COR-L47 (cell line): ENCODE measurements at regions not wholly inside any gene's neighbourhood (a gene's known extent, or its start where the extent isn't known, plus 50 kb on each side); places are given as distances from the start of the nearest gene placed in this dataset.

ENCODE experiments used
- DNase-seq: peaks from one replicate; lab custom pipeline; 2025; lab: John Stamatoyannopoulos, UW

DNA sequence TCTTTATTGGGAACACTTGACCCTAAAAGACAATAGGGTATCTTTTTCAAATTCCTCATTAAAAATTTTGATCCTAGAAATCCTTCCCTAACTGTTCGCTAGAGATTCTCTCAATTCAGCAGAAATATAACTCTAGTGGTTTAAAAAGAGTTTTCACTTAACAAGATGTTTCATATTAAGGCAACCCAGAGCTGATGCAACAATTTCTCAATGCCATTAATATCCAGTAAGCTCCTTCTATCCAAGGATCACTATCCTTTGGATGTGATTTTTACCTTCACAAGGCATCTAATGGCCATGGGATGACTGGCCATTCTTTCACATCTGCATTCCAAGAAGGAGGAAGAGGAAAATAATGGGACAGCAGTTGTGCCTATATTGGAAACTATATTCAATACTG, 183.4 kb downstream of the ANKRD50 start:
- DNase-seq = no peak

DNA sequence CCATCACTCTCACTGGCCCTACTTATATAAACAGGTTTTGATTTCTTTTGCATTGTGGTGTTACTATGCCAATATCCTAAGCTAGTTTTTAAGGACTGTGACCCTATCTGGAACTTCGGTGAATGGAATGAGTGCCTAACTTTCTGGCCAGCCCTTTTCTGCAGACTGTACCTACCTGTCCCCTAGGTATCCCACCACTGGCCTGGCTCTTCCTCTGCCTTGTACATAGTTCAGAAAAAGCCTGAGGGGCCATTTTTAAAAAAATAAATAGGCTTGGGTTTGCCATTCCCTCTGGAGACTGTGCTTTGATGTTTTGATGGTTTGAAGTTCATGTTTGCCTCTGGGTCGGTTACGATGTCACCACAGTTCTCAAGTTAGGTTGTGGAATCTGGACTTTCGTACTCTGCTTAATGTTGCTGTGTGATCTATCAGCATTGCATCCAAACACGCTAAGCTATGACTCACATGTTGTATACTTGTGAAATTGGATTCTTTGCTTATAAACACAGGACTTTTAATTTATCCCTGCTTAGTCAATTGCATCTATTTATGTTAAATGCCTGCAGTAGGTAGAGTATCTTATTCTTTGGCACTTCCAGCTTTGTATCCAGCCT, 182.0 kb downstream of the ANKRD50 start:
- no peak for DNase-seq

DNA sequence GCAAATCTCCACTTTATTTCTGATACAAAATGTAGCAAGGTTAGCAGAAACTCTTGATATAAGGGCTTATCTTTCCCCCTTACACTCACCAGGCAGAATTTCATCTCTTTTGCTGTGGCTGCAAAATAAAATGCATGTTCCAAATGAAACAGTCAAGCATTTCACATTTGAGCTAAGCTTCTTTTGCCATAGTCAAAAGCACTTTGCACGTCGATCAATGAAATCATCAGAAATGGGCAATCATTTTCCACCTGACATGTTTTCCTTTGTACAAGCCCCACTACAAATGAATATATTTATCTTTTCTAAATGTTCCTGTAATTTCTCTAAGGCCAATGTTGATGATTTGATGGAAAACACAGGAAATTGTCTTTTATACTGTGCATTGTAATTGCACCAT, 178.4 kb downstream of the ANKRD50 start:
- no peak for DNase-seq

DNA sequence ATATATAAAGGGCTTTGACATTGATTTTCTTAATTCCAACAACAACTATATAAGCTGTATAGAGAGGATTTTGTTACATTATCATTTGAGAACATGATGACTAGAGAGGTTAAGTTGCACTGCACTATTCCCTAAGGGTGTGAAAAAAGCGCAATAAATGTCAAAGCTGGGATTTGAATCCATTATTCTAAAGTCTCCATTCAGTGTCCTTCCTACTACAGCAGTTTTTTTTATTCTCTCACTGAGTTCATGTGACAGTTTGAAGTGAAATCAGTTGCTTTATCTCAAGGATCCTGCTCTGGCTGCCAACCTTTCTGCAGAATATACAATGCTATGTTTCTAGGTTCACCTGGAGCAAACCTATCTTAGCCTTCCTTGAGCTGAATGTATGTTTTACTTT, 177.5 kb downstream of the ANKRD50 start:
- no peak for DNase-seq

DNA sequence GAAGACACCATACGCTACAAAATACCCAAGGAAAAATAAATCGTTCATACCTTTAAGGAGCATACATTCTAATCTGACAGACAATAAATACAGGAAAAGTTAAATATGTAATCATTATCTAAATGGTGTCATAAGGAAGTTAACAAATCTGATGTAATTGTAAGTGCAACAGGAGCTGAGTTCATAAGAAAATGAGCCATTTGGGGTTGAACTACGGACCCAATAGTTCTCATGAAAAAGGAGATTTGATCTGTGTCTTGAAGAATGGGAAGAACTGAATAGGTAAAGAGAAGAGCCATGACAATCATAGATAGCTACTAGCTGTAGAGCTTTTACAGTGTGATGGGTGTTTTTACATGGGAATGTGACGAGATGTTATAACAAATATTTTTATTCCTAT, 175.6 kb downstream of the ANKRD50 start:
- DNase-seq = no peak

DNA sequence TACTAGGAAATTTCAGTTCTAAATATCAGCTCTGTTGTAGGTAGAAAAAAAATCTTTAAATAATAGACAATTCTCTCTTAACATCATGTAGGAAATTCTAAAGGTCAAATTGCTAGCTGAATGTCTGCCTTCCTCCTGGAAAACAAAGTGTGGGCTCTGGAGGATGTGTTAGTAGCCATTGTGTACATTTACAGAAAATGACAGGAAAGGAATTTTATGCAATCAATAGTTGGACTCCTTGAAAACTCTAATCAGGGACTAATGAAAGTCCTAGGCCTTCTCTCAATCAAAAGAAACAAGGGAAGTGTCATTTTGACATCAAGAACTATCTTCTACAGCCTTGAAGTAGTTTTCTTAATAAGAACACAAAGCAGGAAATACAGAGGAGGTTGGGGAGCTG, 174.6 kb downstream of the ANKRD50 start:
- no peak for DNase-seq

DNA sequence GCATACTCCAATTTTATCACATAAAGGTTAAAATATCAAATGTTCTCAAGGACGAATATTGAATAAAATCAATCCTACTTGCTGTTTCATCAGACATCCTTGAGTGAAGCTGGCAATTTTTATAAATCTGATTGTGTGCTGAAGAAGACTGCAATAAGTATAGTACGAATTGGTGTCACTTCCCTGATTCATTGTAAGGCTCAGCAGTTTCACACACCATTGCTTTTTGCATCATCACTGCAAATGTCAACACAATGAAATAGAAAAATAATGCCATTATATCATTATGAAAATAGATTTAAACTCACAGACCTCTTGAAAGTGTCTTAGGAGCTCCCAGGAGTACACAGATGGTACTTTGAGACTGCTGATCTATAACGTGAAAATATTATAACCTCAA, 172.5 kb downstream of the ANKRD50 start:
- DNase-seq = no peak

DNA sequence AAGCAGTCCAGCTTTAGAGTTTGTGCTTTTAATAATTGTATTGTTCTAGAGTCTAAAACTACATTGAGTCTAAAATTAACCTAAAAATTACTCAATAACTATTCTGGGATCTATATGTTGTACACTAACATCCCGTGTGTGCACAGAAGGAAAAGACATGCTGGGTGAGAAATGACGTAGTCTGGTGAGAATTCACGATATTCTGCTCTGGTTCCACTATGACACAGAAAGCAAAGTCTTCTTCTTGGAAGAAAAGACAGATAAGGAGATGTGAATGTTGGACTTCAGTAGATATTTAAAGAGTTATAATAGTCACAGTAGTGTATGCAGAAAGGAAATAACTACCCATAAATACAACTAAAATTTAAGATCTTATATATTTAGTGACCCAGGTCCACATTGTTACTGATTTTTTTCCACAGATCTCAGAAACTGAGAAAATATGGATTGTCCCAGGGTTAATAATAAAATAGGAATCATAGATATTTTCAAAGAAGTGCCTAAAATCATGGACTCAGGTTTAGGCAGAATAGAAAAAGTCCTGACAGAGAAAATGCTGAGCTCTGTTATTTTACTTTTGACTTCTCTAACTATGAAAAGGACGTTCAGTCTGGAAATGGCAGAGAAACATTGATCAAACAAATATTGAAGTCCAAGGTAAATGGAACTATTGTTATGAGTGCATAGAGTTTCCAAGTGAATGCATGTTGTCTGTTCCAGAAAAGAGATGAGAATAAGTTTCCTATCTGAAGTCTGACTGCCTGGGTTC, 170.7 kb downstream of the ANKRD50 start:
- no peak for DNase-seq

DNA sequence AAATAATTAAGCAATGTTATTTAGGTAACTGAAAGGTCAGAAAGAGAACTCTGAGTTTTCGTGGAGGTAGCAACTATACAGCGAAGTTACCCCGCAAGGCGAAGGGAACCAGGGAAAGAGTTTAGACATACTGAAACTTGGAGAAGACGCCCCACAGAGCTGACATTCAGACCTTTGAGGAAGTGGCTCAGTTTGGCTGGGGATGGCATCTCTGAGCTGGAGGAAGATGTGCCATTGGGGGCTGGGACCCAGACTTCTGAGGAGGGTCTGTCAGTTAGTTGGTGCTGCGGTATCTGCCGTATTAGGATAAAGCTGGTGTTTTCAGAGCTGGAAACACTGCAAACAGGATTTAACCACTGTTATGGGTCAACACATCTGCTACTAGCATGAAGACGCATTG, 156.6 kb downstream of the ANKRD50 start:
- DNase-seq = no peak

DNA sequence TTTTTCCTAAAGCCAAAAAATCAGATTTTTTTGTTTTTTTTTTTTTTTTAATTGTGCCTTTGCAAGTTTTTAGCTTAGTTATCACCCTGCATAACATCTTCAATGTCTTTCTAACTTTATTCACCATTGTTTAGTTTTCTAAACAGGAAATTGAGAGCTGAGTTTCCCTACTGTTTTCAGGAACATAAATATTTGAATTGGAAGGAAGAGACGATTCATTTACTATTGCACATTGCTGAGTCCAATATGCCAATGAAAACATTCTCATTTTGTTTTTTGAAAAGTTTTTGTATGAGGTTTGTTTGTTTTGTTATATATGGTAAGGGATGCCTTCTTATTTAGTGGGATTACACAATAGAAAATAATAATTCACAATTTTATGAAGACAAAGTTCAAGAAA, 148.4 kb downstream of the ANKRD50 start:
- no peak for DNase-seq

DNA sequence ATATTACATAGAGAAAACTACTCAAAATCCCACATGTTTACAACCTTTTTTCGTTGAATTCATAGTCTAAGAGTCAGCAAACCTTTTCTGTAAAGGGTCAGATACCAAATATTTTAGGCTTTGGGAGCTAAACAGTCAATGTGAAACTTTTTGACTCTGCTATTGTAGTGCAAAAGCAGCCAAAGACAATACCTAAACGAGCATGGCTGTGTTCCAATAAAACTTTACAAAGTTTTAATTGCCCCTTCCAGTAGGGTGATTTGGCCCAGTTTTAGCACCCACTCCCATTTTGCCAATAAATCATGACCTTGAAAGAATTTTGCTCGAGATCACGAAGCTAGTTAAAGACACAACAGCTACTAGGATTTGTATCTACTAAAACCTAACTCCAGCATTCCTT, 147.2 kb downstream of the ANKRD50 start:
- DNase-seq = no peak

DNA sequence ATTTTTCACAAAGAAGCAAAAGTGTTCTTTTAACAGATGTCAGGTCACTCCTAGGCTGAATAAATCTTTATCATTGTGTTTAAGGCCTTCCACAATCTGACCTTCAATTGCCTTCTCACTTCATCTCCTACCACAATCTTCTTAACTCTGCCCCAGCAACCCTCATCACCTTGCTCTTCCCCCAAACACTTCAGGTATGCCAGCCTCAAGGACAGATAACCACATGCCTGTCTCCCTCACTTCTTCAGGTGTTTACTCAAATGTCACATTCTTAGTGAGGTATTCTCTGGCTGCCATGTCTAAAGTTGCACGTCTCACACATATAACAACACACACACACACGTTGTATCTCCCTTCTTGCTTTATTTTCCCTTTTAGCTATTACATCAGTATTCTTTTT, 146.5 kb downstream of the ANKRD50 start:
- DNase-seq = no peak

DNA sequence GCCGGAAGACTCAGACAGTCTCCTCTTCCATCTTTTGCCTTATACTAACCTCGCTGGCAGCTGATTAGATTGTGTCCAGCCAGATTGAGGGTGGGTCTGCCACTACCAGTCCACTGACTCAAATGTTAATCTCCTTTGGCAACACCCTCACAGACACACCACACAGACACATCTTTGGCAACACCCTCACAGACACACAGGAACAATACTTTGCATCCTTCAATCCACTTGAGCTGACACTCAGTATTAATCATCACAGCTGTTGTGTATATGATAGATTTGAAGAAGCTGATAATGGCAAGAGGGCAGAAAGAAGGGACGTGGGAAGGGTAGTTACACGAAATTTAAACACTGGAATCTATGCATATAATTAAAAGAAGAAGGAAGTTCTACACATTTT, 139.5 kb downstream of the ANKRD50 start:
- DNase-seq = no peak

DNA sequence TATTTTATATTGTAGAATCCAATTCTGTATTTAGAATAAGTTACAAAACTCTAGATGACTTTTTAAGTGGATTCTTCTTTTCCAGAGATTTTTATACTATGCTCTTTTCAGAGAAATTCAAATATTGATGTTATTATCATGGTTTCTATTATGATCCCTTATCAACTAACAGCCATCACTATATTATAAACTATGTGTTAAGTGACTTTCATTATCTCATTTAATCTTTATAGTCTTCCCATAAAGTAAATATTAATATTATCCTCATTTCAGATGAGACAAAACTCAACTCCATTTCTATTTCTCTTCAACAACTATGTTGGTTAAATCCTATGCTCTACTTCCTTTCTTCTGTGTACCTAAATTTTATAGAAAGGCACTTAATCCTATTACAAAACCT, 132.6 kb downstream of the ANKRD50 start:
- DNase-seq = no peak

DNA sequence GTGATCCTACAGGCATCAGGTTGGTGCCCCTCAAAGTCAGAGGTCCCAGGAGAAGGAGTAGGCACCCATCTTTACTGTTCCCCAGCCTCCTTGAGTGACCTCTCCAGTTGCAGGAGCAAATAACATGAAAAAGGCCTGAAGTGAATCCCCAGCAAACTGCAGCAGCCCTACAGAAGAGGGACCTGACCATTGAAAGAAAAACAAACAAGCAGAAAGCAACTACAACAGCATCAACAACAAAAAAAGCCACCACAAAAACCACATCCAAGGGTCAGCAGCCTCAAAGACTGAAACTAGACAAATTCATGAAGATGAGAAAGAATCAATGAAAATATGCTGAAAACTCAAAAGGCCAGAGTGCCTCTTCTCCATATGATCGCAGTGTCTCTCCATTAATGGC, 128.7 kb downstream of the ANKRD50 start:
- no peak for DNase-seq

DNA sequence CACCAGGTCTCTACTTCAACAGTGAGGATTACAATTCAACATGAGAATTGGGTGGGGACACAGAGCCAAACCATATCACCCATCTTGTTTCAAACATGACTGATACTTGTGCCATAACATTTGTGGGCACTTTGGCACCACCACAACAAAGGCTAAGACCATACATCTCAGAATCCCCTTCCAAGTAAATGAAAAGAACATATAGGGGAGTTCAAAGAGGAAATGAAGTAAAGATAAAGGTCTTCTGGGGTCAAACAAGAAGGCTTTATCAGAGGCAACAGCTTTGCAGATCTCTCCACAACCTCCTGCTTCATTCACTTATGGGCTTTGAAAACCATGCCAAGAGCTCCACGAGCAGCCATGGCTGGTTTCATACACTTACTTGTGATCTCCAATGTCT, 122.7 kb downstream of the ANKRD50 start:
- DNase-seq = no peak

DNA sequence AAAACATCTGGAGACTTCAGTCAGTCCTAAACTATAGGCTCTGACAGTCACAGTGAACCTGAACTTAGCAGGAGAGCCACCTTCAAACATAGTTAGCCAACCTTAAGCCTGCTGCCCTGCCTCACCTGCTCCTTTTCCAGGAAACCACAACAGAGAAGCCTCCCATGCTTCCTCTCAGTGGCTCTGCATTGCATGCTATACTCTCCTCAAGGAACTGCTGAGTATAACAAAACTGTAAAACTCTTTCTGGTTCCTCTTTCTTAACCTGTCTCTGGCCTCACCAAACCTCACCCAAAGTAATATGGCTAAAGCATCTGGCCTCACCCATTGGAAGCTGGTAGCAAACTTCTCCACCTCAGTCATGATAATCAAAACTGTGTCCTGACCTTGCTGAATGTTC, 122.1 kb downstream of the ANKRD50 start:
- no peak for DNase-seq

DNA sequence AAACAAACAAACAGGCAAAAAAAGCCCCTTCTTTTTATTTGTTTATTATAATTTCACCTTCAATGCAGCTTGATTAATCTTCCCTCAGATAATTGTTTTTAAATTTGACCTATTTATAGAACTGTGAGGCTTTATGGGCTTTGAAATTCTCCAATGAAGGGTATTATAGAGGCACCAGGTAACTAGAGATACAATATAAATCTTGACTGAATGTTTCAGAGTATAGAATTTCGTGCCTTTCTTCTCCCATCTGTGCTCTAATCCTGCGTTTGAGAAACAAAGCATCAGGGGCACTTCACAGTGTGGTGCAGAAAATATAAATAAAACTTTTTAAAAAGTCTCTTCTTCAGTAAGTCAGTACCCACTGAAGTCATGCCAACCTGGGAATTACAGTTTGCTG, 120.9 kb downstream of the ANKRD50 start:
- DNase-seq = no peak

DNA sequence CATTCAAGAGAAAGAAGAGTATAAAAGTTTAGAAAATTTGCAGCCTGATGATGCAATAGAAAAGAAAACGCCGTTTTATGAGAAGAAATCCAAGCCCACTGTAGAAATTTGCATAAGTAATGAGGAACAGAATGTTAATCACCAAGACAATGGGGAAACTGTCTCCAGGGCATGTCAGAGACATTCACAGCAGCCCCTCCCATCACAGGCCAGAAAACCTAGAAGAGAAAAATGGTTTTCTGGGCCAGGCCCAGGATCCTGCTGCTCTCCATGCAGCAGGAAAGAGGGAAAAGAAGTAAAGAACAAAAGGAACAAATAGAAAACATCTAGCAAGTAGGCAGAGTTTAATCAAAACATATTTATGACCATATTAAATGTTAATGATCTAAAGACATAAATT, 119.0 kb downstream of the ANKRD50 start:
- no peak for DNase-seq

DNA sequence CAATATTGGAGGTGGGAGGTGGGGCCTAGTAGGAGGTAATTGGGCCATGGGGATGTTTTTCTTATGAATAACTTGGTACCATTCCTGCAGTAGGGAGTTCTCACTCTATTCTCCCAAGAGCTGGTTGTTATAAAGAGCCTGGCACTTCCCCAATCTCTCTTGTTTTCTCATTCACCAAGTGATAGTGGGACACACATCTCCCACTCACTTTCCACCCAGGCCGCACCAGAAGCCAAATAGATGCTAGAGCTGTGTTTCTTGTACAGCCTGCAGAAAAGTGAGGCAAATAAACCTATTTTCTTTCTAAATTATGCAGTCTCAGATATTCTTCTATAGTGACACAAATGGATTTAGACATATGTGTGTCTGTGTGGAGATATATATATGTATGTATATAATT, 117.6 kb downstream of the ANKRD50 start:
- DNase-seq = no peak

DNA sequence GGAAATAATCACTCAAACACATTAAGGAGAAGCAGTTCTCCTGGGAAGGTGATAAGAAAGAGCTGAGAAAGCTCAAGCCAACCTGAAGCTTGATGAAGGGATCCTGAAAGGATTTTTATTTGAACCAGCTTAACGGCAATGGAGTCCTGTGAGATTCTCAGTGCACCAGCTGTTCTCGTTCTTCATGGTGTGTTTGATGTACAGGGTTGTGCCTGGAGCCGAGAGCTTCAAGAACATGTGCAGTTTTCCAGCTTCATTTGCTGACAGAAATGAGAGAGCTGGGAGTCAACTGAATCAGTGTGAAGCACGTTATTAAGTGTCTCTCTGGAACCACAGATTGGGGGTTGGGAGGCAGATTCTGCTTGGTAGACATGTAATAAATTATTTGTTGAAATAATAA, 115.7 kb downstream of the ANKRD50 start:
- DNase-seq = no peak

DNA sequence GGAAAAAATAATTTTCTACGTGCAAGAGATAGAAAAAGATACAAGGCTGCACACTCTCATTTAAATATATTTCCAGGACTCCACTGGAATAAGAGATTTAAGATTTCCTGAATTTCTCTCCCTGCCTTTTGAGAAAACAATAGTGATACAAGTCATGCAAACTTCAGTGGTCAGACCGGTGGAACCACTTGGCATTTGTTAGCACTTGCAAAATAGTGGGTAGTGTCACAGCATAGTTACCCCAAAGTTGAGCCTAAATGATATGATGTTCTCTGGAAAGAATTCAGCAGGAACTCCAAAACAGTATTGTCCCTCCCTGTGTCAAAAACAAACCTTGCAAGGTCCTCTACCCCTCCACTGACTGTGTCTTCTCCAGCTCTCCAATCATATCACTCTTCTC, 102.3 kb downstream of the ANKRD50 start:
- no peak for DNase-seq
